Activated T-helper 1 cell treated with anti-CD3 and anti-CD28 coated beads, Interleukin-12 subunit alpha, Interleukin-12 subunit beta, Interleukin-2, Interleukin-4 antibody, amounts not matched to agents 30 ng/mL and 10 ng/mL and 1 ng/mL, durations not matched to agents 14 hours and 24 hours and 36 hours (primary cell): ENCODE measurements at regions not wholly inside any gene's neighbourhood (a gene's known extent, or its start where the extent isn't known, plus 50 kb on each side); places are given as distances from the start of the nearest gene placed in this dataset.

Source experiments
- DNase-seq: peaks from one replicate; pipeline ENCODE4 v3.0.0; 2021; ENCODE audit warnings: low spot score
- H3K27ac Mint-ChIP-seq: one replicate; pipeline ENCODE4 v1.8.0; 2021; ENCODE audit warnings: mild to moderate bottlenecking, mixed read lengths
- H3K27me3 Mint-ChIP-seq: one replicate; pipeline ENCODE4 v1.8.0; 2022; ENCODE audit warnings: mild to moderate bottlenecking, moderate library complexity, mixed read lengths; ENCODE audit not compliant: insufficient read depth
- H3K36me3 Mint-ChIP-seq: one replicate; pipeline ENCODE4 v1.8.0; 2021; ENCODE audit warnings: low read depth, mixed read lengths
- H3K4me1 Mint-ChIP-seq: one replicate; pipeline ENCODE4 v1.8.0; 2021; ENCODE audit warnings: low read depth, mixed read lengths
- H3K4me3 Mint-ChIP-seq: one replicate; pipeline ENCODE4 v1.8.0; 2021; ENCODE audit warnings: mild to moderate bottlenecking, moderate library complexity, mixed read lengths
- H3K9me3 Mint-ChIP-seq: one replicate; pipeline ENCODE4 v1.8.0; 2021; ENCODE audit warnings: mixed read lengths
- intact Hi-C: fragments of 100-400 bp; cut with micrococcal nuclease; formaldehyde crosslinking; loops from one replicate; pipeline ENCODE4 v1.15.1; 2024

GRCh38 chr3:182121401-182121800, 409.7 kb downstream of the SOX2 start:
- DNase-seq, result no peak
- Mint-ChIP-seq H3K4me1 (no peaks in the 10 kb centered on the region), H3K4me3 (no peak overlapping the region), H3K27ac (no peak overlapping the region), H3K9me3 (no peaks in the 10 kb centered on the region), H3K36me3 (no peaks in the 10 kb centered on the region), H3K27me3 (no peaks in the 10 kb centered on the region)
- intact Hi-C loops, result no loop called here

- Mint-ChIP-seq H3K27me3 (no peaks in the 10 kb centered on the region), H3K4me1 (no peaks in the 10 kb centered on the region), H3K27ac (no peak overlapping the region), H3K9me3 (no peaks in the 10 kb centered on the region), H3K36me3 (no peaks in the 10 kb centered on the region), H3K4me3 (no peak overlapping the region)
- intact Hi-C loops, result no loop called here
- DNase-seq, result no peak
Measured at GRCh38 chr3:182122779-182123178, 411.1 kb downstream of the SOX2 start.

GRCh38 chr3:182124187-182124586, 412.5 kb downstream of the SOX2 start:
- Mint-ChIP-seq H3K4me3 (no peak overlapping the region), H3K9me3 (no peaks in the 10 kb centered on the region), H3K36me3 (no peaks in the 10 kb centered on the region), H3K27ac (no peak overlapping the region), H3K4me1 (no peaks in the 10 kb centered on the region), H3K27me3 (no peaks in the 10 kb centered on the region)
- intact Hi-C loops, result no loop called here
- no peak for DNase-seq

- Mint-ChIP-seq H3K9me3 (no peaks in the 10 kb centered on the region), H3K4me3 (no peak overlapping the region), H3K27me3 (no peaks in the 10 kb centered on the region), H3K4me1 (no peaks in the 10 kb centered on the region), H3K27ac (no peak overlapping the region), H3K36me3 (no peaks in the 10 kb centered on the region)
- intact Hi-C loops, result no loop called here
- no peak for DNase-seq
Measured at GRCh38 chr3:182124716-182125115, 413.0 kb downstream of the SOX2 start.

- Mint-ChIP-seq H3K4me1 (no peaks in the 10 kb centered on the region), H3K27me3 (peaks cover under 1% of the 10 kb centered on the region), H3K4me3 (no peak overlapping the region), H3K9me3 (no peaks in the 10 kb centered on the region), H3K36me3 (no peaks in the 10 kb centered on the region), H3K27ac (no peak overlapping the region)
- no peak for DNase-seq
- intact Hi-C loops, result no loop called here
Measured at GRCh38 chr3:182129740-182130139, 418.0 kb downstream of the SOX2 start.

- intact Hi-C loops, result no loop called here
- no peak for DNase-seq
- no peak overlapping the region for H3K4me3 Mint-ChIP-seq
- no peaks in the 10 kb centered on the region for H3K36me3 Mint-ChIP-seq
- no peaks in the 10 kb centered on the region for H3K4me1 Mint-ChIP-seq
- peaks cover 2% of the 10 kb centered on the region for H3K27me3 Mint-ChIP-seq
- H3K27ac Mint-ChIP-seq, result no peak overlapping the region
- no peaks in the 10 kb centered on the region for H3K9me3 Mint-ChIP-seq
Measured at GRCh38 chr3:182133752-182134151, 422.0 kb downstream of the SOX2 start.

- no peak for DNase-seq
- Mint-ChIP-seq H3K4me1 (no peaks in the 10 kb centered on the region), H3K27me3 (peaks cover 2% of the 10 kb centered on the region), H3K36me3 (no peaks in the 10 kb centered on the region), H3K9me3 (no peaks in the 10 kb centered on the region), H3K27ac (no peak overlapping the region), H3K4me3 (no peak overlapping the region)
- intact Hi-C loops, result no loop called here
Measured at GRCh38 chr3:182135056-182135455, 423.3 kb downstream of the SOX2 start.

- Mint-ChIP-seq H3K36me3 (no peaks in the 10 kb centered on the region), H3K4me1 (no peaks in the 10 kb centered on the region), H3K4me3 (no peak overlapping the region), H3K9me3 (no peaks in the 10 kb centered on the region), H3K27ac (no peak overlapping the region), H3K27me3 (peaks cover 2% of the 10 kb centered on the region)
- no peak for DNase-seq
- intact Hi-C loops, result no loop called here
Measured at GRCh38 chr3:182136008-182136910, 424.5 kb downstream of the SOX2 start.

GRCh38 chr3:182138393-182138792, 426.7 kb downstream of the SOX2 start:
- DNase-seq, result no peak
- H3K36me3 Mint-ChIP-seq, result no peaks in the 10 kb centered on the region
- intact Hi-C loops, result no loop called here
- H3K9me3 Mint-ChIP-seq, result no peaks in the 10 kb centered on the region
- H3K4me3 Mint-ChIP-seq, result no peak overlapping the region
- H3K27ac Mint-ChIP-seq, result no peak overlapping the region
- peaks cover 2% of the 10 kb centered on the region for H3K27me3 Mint-ChIP-seq
- no peaks in the 10 kb centered on the region for H3K4me1 Mint-ChIP-seq

GRCh38 chr3:182139627-182140357, 428.1 kb downstream of the SOX2 start:
- intact Hi-C loops, result no loop called here
- Mint-ChIP-seq H3K27me3 (peaks cover under 1% of the 10 kb centered on the region), H3K9me3 (no peaks in the 10 kb centered on the region), H3K27ac (no peak overlapping the region), H3K4me3 (no peak overlapping the region), H3K4me1 (no peaks in the 10 kb centered on the region), H3K36me3 (no peaks in the 10 kb centered on the region)
- DNase-seq, result no peak

GRCh38 chr3:182142928-182143327, 431.2 kb downstream of the SOX2 start:
- intact Hi-C loops, result no loop called here
- Mint-ChIP-seq H3K9me3 (no peaks in the 10 kb centered on the region), H3K4me3 (no peak overlapping the region), H3K27me3 (no peaks in the 10 kb centered on the region), H3K27ac (no peak overlapping the region), H3K36me3 (no peaks in the 10 kb centered on the region), H3K4me1 (no peaks in the 10 kb centered on the region)
- DNase-seq, result no peak

- no peaks in the 10 kb centered on the region for H3K4me1 Mint-ChIP-seq
- no peaks in the 10 kb centered on the region for H3K27me3 Mint-ChIP-seq
- H3K9me3 Mint-ChIP-seq, result no peaks in the 10 kb centered on the region
- no peak for DNase-seq
- H3K27ac Mint-ChIP-seq, result no peak overlapping the region
- no peaks in the 10 kb centered on the region for H3K36me3 Mint-ChIP-seq
- no peak overlapping the region for H3K4me3 Mint-ChIP-seq
- intact Hi-C loops, result no loop called here
Measured at GRCh38 chr3:182143903-182144302, 432.2 kb downstream of the SOX2 start.

- H3K27ac Mint-ChIP-seq, result no peak overlapping the region
Measured at GRCh38 chr3:182148360-182148759, 436.6 kb downstream of the SOX2 start.

More at GRCh38 chr3:182148360-182148759, 436.6 kb downstream of the SOX2 start:
- intact Hi-C loops, result no loop called here
- Mint-ChIP-seq H3K4me3 (no peak overlapping the region), H3K27me3 (no peaks in the 10 kb centered on the region), H3K4me1 (no peaks in the 10 kb centered on the region), H3K9me3 (no peaks in the 10 kb centered on the region), H3K36me3 (no peaks in the 10 kb centered on the region)
- DNase-seq, result no peak
